ENCODE measurements at regions not wholly inside any gene's neighbourhood (a gene's known extent, or its start where the extent isn't known, plus 50 kb on each side); places are given as distances from the start of the nearest gene placed in this dataset.

DNA sequence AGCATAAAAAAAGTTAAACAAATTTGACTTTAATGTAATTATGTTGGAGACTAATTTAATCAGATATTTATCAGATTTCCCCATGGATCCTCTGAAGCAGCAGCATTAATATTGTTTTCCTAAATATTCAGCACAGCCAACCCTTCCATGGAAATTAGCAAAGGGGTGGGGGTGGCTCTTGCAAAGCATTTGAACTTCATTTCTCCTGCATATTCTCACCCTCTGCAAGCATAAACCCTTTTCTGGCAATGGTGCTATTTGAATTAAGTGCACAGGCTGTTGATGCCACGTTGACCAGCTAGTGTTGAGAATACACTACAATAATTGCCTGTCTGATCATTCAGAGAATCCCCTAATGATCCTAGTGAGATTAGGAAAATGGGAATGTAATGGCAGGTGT lies 488.1 kb upstream of the KLF12 start:
- intact Hi-C loops (cut with micrococcal nuclease) = no loop called here
- H3K4me3 ChIP-seq (replicated peaks in 1 of 3; ENCODE audit: low read depth in 2 of 3, low read length in 3 of 3) = no peak overlapping the region
- no peak overlapping the region for H3K4me3 Mint-ChIP-seq
- no CpG with 5 or more reads among the region's 1 CpG for WGBS (ENCODE audit: insufficient coverage)
- no peak overlapping the region for H3K27ac ChIP-seq (ENCODE audit: low read depth in 1 of 2, low read length in 2 of 2)
- no peaks in the 10 kb centered on the region for H3K4me1 ChIP-seq (ENCODE audit: control insufficient read depth in 1 of 2, insufficient read depth in 2 of 2, low read length in 2 of 2)
- no peaks in the 10 kb centered on the region for H3K36me3 Mint-ChIP-seq
- no peak for DNase-seq
- no peak overlapping the region for H2AFZ ChIP-seq (ENCODE audit: insufficient read depth, low read depth, low read length, poor library complexity, severe bottlenecking)
- H3K27me3 Mint-ChIP-seq (ENCODE audit: low read depth in 3 of 3) = peaks cover 0 to 2% (median 0%) of the 10 kb centered on the region in 3 donors
- no peaks in the 10 kb centered on the region for H4K20me1 ChIP-seq (ENCODE audit: insufficient read depth, low read length)
- no peaks in the 10 kb centered on the region for H3K79me2 ChIP-seq (ENCODE audit: insufficient read depth, low read length)
- H3K27ac Mint-ChIP-seq = no peak overlapping the region
- H3K4me1 Mint-ChIP-seq = no peaks in the 10 kb centered on the region
- H3K9me3 Mint-ChIP-seq = peaks cover 2 to 12% (median 7%) of the 10 kb centered on the region in 7 donors
- H3K9ac ChIP-seq (ENCODE audit: insufficient read depth, low read length, poor library complexity, severe bottlenecking) = no peak overlapping the region
- TF ChIP-seq, protein P1, sequence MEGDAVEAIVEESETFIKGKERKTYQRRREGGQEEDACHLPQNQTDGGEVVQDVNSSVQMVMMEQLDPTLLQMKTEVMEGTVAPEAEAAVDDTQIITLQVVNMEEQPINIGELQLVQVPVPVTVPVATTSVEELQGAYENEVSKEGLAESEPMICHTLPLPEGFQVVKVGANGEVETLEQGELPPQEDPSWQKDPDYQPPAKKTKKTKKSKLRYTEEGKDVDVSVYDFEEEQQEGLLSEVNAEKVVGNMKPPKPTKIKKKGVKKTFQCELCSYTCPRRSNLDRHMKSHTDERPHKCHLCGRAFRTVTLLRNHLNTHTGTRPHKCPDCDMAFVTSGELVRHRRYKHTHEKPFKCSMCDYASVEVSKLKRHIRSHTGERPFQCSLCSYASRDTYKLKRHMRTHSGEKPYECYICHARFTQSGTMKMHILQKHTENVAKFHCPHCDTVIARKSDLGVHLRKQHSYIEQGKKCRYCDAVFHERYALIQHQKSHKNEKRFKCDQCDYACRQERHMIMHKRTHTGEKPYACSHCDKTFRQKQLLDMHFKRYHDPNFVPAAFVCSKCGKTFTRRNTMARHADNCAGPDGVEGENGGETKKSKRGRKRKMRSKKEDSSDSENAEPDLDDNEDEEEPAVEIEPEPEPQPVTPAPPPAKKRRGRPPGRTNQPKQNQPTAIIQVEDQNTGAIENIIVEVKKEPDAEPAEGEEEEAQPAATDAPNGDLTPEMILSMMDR (IDR thresholded peaks at IDR 0.05) = no peak
- H3K4me2 ChIP-seq (replicated peaks; ENCODE audit: extremely low read depth, low read length, poor library complexity, severe bottlenecking) = no peak overlapping the region
- H3K9me3 ChIP-seq (replicated peaks in 1 of 2; ENCODE audit: control insufficient read depth in 1 of 2, insufficient read depth in 1 of 2, low read length in 2 of 2) = peaks cover 0 to 14% of the 10 kb centered on the region in 2 donors
- H3K27me3 ChIP-seq (ENCODE audit: control insufficient read depth in 2 of 2, insufficient read depth in 2 of 2, low read length in 2 of 2) = no peaks in the 10 kb centered on the region
- no peaks in the 10 kb centered on the region for H3K36me3 ChIP-seq (replicated peaks in 1 of 2; ENCODE audit: control insufficient read depth in 1 of 2, insufficient read depth in 2 of 2, low read length in 2 of 2)

DNA sequence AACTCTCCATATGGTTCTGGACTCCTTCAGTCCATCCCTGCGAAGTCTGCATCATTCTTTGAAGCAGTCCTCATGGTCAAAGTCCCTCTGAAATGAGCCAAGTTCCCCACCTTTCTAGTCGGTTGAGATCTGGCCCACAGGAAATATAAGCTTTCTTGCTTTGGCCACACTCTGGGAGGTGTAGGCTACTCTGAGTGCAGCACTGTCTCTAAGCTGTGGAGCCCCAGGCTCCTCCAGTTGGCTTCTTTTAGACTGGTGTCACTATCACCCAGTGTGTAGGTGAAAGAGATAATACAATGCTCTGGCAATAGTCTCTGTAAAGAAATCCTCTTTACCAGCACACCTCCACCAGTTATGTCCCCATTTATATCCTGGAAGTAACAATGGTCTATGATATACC lies 486.5 kb upstream of the KLF12 start:
- H3K9ac ChIP-seq (ENCODE audit: insufficient read depth, low read length, poor library complexity, severe bottlenecking) = no peak overlapping the region
- no peaks in the 10 kb centered on the region for H3K27me3 ChIP-seq (ENCODE audit: control insufficient read depth in 2 of 2, insufficient read depth in 2 of 2, low read length in 2 of 2)
- H2AFZ ChIP-seq (ENCODE audit: insufficient read depth, low read depth, low read length, poor library complexity, severe bottlenecking) = no peak overlapping the region
- no peaks in the 10 kb centered on the region for H4K20me1 ChIP-seq (ENCODE audit: insufficient read depth, low read length)
- Mint-ChIP-seq H3K4me1 (no peaks in the 10 kb centered on the region), H3K27me3 (ENCODE audit: low read depth in 3 of 3) (no peaks in the 10 kb centered on the region), H3K4me3 (no peak overlapping the region), H3K27ac (peak overlapping the region in 1 of 7 donors; percentile 70), H3K9me3 (peaks cover 2 to 12% (median 7%) of the 10 kb centered on the region in 7 donors), H3K36me3 (no peaks in the 10 kb centered on the region)
- no peak overlapping the region for H3K4me3 ChIP-seq (replicated peaks in 1 of 3; ENCODE audit: low read depth in 2 of 3, low read length in 3 of 3)
- WGBS (ENCODE audit: insufficient coverage) = 83% methylated on average over 1 of the region's 2 CpGs
- no peak for DNase-seq
- no peaks in the 10 kb centered on the region for H3K36me3 ChIP-seq (replicated peaks in 1 of 2; ENCODE audit: control insufficient read depth in 1 of 2, insufficient read depth in 2 of 2, low read length in 2 of 2)
- H3K9me3 ChIP-seq (replicated peaks in 1 of 2; ENCODE audit: control insufficient read depth in 1 of 2, insufficient read depth in 1 of 2, low read length in 2 of 2) = peaks cover 0 to 8% of the 10 kb centered on the region in 2 donors
- no peak overlapping the region for H3K27ac ChIP-seq (ENCODE audit: low read depth in 1 of 2, low read length in 2 of 2)
- H3K4me2 ChIP-seq (replicated peaks; ENCODE audit: extremely low read depth, low read length, poor library complexity, severe bottlenecking) = no peak overlapping the region
- intact Hi-C loops (cut with micrococcal nuclease) = no loop called here
- no peaks in the 10 kb centered on the region for H3K79me2 ChIP-seq (ENCODE audit: insufficient read depth, low read length)
- TF ChIP-seq, protein P1 (IDR thresholded peaks at IDR 0.05) = no peak
- H3K4me1 ChIP-seq (ENCODE audit: control insufficient read depth in 1 of 2, insufficient read depth in 2 of 2, low read length in 2 of 2) = no peaks in the 10 kb centered on the region

All from CD14-positive monocyte (primary cell).